ENCODE measurements at regions not wholly inside any gene's neighbourhood (a gene's known extent, or its start where the extent isn't known, plus 50 kb on each side); places are given as distances from the start of the nearest gene placed in this dataset.
"Not testable (repeated sequence)": the region's sequence is repeated elsewhere in the genome, so short reads cannot be mapped to it uniquely, and the experiment has no call there.

GRCh38 chr6:74480561-74480960, 725.3 kb downstream of the COL12A1 start:
- no peaks in the 10 kb centered on the region for H3K36me3 ChIP-seq (ENCODE audit: insufficient read depth, low read length)
- H3K4me3 ChIP-seq (ENCODE audit: low read length), result no peak overlapping the region
- H3K4me1 ChIP-seq (ENCODE audit: insufficient read depth, low read length), result no peaks in the 10 kb centered on the region
- no peak overlapping the region for H2AFZ ChIP-seq (ENCODE audit: low read depth, low read length)
- H3K27me3 ChIP-seq (ENCODE audit: insufficient read depth, low read length), result no peaks in the 10 kb centered on the region
- H3K9me3 ChIP-seq (ENCODE audit: low read length), result no peaks in the 10 kb centered on the region

GRCh38 chr6:74479960-74480359, 725.9 kb downstream of the COL12A1 start:
- H3K4me1 ChIP-seq (ENCODE audit: insufficient read depth, low read length), result no peaks in the 10 kb centered on the region
- H3K4me3 ChIP-seq (ENCODE audit: low read length), result no peak overlapping the region
- H3K36me3 ChIP-seq (ENCODE audit: insufficient read depth, low read length), result no peaks in the 10 kb centered on the region

DNA sequence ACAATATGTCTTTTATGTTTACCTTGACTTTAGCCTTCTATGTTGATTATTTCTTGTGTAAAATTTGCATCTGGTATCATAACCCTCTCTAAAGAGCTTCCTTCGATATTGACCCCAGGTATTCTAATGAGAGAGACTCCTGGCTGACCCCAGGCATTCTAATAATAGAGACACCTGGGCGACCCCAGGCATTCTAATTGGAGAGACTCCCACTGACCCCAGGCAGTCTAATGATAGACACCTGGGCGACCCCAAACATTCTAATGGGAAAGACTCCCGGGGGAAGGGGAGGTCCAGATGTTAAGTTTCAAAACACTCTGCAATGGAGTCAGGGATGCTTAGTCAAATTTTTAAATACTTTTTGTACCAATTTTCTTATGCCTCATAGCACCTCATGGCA, 726.4 kb downstream of the COL12A1 start:
- no peaks in the 10 kb centered on the region for H3K9me3 ChIP-seq (ENCODE audit: low read length)
- H3K4me1 ChIP-seq (ENCODE audit: insufficient read depth, low read length), result no peaks in the 10 kb centered on the region
- H3K4me3 ChIP-seq (ENCODE audit: low read length), result no peak overlapping the region
- H2AFZ ChIP-seq (ENCODE audit: low read depth, low read length), result no peak overlapping the region
- no peaks in the 10 kb centered on the region for H3K36me3 ChIP-seq (ENCODE audit: insufficient read depth, low read length)
- no peaks in the 10 kb centered on the region for H3K27me3 ChIP-seq (ENCODE audit: insufficient read depth, low read length)

More at GRCh38 chr6:74479960-74480359, 725.9 kb downstream of the COL12A1 start:
- Histone ChIP-seq H3K9me3 (ENCODE audit: low read length) (no peaks in the 10 kb centered on the region), H2AFZ (ENCODE audit: low read depth, low read length) (no peak overlapping the region), H3K27me3 (ENCODE audit: insufficient read depth, low read length) (no peaks in the 10 kb centered on the region)

DNA sequence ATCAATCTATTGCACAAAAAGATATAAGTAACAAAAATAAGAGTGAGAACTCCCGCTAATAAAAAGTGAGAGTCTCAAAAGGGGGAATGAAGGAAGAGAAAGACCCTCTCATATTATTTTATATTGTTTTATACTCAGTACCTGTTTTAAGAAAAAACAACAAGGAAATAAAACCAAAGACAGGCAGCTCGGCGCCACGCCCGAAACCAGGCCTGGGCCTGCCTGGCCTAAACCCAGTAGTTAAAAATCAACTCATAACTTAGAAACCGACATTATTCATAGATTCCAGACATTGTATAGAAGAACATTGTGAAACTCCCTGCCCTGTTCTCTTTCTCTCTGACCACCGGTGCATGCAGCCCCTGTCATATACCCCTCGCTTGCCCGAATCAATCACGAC, 731.8 kb downstream of the COL12A1 start:
- not testable (repeated sequence) for H3K9me3 ChIP-seq (ENCODE audit: low read length); H3K4me3 ChIP-seq (ENCODE audit: low read length); H3K4me1 ChIP-seq (ENCODE audit: insufficient read depth, low read length); H3K27me3 ChIP-seq (ENCODE audit: insufficient read depth, low read length); H3K36me3 ChIP-seq (ENCODE audit: insufficient read depth, low read length); H2AFZ ChIP-seq (ENCODE audit: low read depth, low read length)

DNA sequence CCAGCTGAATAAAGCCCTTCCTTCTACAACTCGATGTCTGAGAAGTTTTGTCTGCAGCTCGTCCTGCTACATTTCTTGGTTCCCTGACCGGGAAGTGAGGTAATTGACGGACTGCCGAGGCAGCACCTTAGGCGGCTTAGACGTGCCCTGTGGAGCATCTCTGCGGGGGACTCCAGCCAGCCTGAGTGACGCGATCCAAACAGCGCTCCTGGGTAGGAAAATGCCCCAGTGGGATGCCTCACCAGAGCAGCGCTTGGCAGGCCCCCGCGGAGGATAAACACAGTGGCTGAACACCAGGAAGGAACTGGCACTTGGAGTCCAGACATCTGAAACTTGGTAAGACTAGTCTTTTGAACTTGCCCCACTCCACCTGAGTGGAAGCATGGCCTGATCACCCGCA, 737.3 kb downstream of the COL12A1 start:
- not testable (repeated sequence) for H3K9me3 ChIP-seq (ENCODE audit: low read length); H2AFZ ChIP-seq (ENCODE audit: low read depth, low read length)

DNA sequence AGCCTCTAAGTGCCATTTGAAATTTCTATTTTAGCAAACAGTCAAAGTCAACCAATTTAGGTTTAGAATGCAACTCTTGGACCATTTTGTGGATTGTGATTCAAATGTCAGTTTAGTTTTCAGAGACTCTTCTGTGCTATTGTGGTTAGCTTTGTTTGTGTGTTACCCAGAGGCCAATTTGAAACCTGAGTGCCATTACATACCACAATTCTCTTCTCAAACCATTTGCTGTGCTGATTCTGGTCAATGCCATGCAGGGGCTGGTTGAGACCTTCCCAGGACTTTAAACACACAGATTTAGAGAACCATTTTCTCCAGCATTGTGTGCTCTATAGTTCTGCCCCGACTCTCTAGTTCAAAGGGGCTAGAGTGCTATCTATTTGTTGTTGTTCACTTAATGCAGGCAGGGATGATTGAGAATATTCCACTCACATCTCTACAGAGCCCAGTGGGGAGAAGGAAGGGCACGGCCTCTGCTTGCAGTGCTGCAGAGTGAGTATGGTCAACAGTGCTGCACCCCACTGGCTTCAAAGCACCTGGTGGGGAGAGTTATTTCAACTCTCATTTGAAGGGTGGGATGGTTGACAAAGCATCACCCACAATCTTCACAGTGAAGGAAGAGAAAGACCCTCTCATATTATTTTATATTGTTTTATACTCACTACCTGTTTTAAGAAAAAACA, 738.2 kb downstream of the COL12A1 start:
- Histone ChIP-seq H3K4me1 (ENCODE audit: insufficient read depth, low read length) (no peaks in the 10 kb centered on the region), H3K4me3 (ENCODE audit: low read length) (no peak overlapping the region)

More for the DNA sequence above, 737.3 kb downstream of the COL12A1 start:
- not testable (repeated sequence) for H3K36me3 ChIP-seq (ENCODE audit: insufficient read depth, low read length); H3K4me1 ChIP-seq (ENCODE audit: insufficient read depth, low read length); H3K4me3 ChIP-seq (ENCODE audit: low read length); H3K27me3 ChIP-seq (ENCODE audit: insufficient read depth, low read length)

DNA sequence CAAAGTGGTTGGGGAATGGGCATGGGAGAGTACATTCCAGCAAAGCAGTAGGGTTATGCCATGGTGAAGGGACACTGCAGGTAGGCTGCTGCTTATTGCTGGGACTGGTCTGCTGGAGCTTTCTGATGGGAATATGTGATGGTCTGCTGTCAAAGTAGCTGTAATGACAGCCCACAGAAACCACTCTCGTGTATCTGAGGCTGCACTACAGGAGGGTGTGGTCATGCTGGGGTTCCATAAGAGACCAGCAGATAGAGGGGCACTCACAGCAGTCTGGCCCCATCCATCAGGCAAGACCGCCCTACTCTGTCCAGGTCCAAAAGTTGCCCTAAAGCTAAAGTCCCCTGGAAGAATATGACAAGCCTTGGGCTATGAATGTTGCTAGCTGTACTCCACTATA, 739.3 kb downstream of the COL12A1 start:
- Histone ChIP-seq H3K4me1 (ENCODE audit: insufficient read depth, low read length) (no peaks in the 10 kb centered on the region), H3K36me3 (ENCODE audit: insufficient read depth, low read length) (no peaks in the 10 kb centered on the region), H2AFZ (ENCODE audit: low read depth, low read length) (no peak overlapping the region), H3K9me3 (ENCODE audit: low read length) (no peaks in the 10 kb centered on the region), H3K4me3 (ENCODE audit: low read length) (no peak overlapping the region), H3K27me3 (ENCODE audit: insufficient read depth, low read length) (no peaks in the 10 kb centered on the region)

More for the DNA sequence above, 738.2 kb downstream of the COL12A1 start:
- Histone ChIP-seq H3K36me3 (ENCODE audit: insufficient read depth, low read length) (no peaks in the 10 kb centered on the region), H3K27me3 (ENCODE audit: insufficient read depth, low read length) (no peaks in the 10 kb centered on the region), H3K9me3 (ENCODE audit: low read length) (no peaks in the 10 kb centered on the region), H2AFZ (ENCODE audit: low read depth, low read length) (no peak overlapping the region)

DNA sequence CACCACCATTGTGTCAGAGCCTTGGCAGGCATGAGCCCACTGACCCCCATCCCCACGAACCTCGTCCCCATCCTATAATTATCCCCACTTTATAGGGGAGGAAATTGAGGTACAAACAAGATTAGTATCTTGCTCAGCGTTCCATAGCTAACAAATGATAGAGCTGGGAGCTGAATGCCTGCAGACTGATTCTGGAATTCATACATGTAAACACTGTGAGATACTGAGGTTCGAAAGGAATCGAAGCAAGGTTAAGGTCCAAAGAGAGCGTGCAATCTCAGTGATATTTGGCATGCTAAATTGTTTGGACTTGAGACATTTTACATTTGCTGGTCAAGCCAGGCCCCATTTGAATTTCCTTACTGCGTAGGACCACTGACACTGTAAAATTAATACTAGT, 746.6 kb downstream of the COL12A1 start:
- H3K4me3 ChIP-seq (ENCODE audit: low read length), result no peak overlapping the region
- no peaks in the 10 kb centered on the region for H3K4me1 ChIP-seq (ENCODE audit: insufficient read depth, low read length)

GRCh38 chr6:74458536-74458935, 747.3 kb downstream of the COL12A1 start:
- H3K4me3 ChIP-seq (ENCODE audit: low read length), result no peak overlapping the region
- H3K27me3 ChIP-seq (ENCODE audit: insufficient read depth, low read length), result no peaks in the 10 kb centered on the region
- no peaks in the 10 kb centered on the region for H3K36me3 ChIP-seq (ENCODE audit: insufficient read depth, low read length)
- H2AFZ ChIP-seq (ENCODE audit: low read depth, low read length), result no peak overlapping the region
- no peaks in the 10 kb centered on the region for H3K4me1 ChIP-seq (ENCODE audit: insufficient read depth, low read length)
- H3K9me3 ChIP-seq (ENCODE audit: low read length), result no peaks in the 10 kb centered on the region

More for the DNA sequence above, 746.6 kb downstream of the COL12A1 start:
- H3K9me3 ChIP-seq (ENCODE audit: low read length), result no peaks in the 10 kb centered on the region
- H2AFZ ChIP-seq (ENCODE audit: low read depth, low read length), result no peak overlapping the region
- H3K27me3 ChIP-seq (ENCODE audit: insufficient read depth, low read length), result no peaks in the 10 kb centered on the region
- H3K36me3 ChIP-seq (ENCODE audit: insufficient read depth, low read length), result no peaks in the 10 kb centered on the region

- Histone ChIP-seq H3K27me3 (ENCODE audit: insufficient read depth, low read length) (no peaks in the 10 kb centered on the region), H3K4me1 (ENCODE audit: insufficient read depth, low read length) (no peaks in the 10 kb centered on the region), H3K9me3 (ENCODE audit: low read length) (no peaks in the 10 kb centered on the region), H2AFZ (ENCODE audit: low read depth, low read length) (no peak overlapping the region), H3K36me3 (ENCODE audit: insufficient read depth, low read length) (no peaks in the 10 kb centered on the region), H3K4me3 (ENCODE audit: low read length) (no peak overlapping the region)
Measured at GRCh38 chr6:74455786-74456185, 750.1 kb downstream of the COL12A1 start.

GRCh38 chr6:74451953-74452352, 753.9 kb downstream of the COL12A1 start:
- Histone ChIP-seq H2AFZ (ENCODE audit: low read depth, low read length) (no peak overlapping the region), H3K36me3 (ENCODE audit: insufficient read depth, low read length) (no peaks in the 10 kb centered on the region), H3K4me3 (ENCODE audit: low read length) (no peak overlapping the region), H3K9me3 (ENCODE audit: low read length) (no peaks in the 10 kb centered on the region), H3K27me3 (ENCODE audit: insufficient read depth, low read length) (no peaks in the 10 kb centered on the region), H3K4me1 (ENCODE audit: insufficient read depth, low read length) (no peaks in the 10 kb centered on the region)

DNA sequence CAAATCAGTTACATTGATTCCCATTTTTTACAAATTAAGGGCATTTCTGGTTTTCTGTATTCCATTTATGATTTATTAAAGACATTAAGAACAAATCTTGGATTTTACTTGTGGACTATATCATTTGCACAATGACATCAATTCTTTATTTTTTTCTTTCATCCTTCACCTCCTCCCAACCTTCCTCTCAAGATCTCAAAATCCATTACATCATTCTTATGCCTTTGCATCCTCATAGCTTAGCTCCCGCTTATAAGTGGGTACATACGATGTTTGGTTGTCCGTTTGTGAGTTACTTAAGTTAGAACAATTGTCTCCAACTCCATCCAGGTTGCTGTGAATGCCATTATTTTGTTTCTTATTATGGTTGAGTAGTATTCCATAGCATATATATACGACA, 752.8 kb downstream of the CD109 start:
- no peaks in the 10 kb centered on the region for H3K9me3 ChIP-seq (ENCODE audit: low read length)
- no peak overlapping the region for H2AFZ ChIP-seq (ENCODE audit: low read depth, low read length)
- H3K4me3 ChIP-seq (ENCODE audit: low read length), result no peak overlapping the region
- no peaks in the 10 kb centered on the region for H3K36me3 ChIP-seq (ENCODE audit: insufficient read depth, low read length)
- no peaks in the 10 kb centered on the region for H3K4me1 ChIP-seq (ENCODE audit: insufficient read depth, low read length)
- no peaks in the 10 kb centered on the region for H3K27me3 ChIP-seq (ENCODE audit: insufficient read depth, low read length)

- Histone ChIP-seq H3K4me1 (ENCODE audit: insufficient read depth, low read length) (no peaks in the 10 kb centered on the region), H2AFZ (ENCODE audit: low read depth, low read length) (no peak overlapping the region), H3K36me3 (ENCODE audit: insufficient read depth, low read length) (no peaks in the 10 kb centered on the region), H3K4me3 (ENCODE audit: low read length) (no peak overlapping the region), H3K27me3 (ENCODE audit: insufficient read depth, low read length) (no peaks in the 10 kb centered on the region), H3K9me3 (ENCODE audit: low read length) (no peaks in the 10 kb centered on the region)
Measured at GRCh38 chr6:74447013-74447412, 751.0 kb downstream of the CD109 start.

Measured in neuron (in vitro differentiated cells).